IPS DF 6.9 (cell line): ENCODE measurements at regions not wholly inside any gene's neighbourhood (a gene's known extent, or its start where the extent isn't known, plus 50 kb on each side); places are given as distances from the start of the nearest gene placed in this dataset.
"Not testable (repeated sequence)": the region's sequence is repeated elsewhere in the genome, so short reads cannot be mapped to it uniquely, and the experiment has no call there.

Experiments
- DNase-seq: peaks from one replicate; pipeline ENCODE4 v3.0.0-alpha.2; 2013; ENCODE audit warnings: low read depth, low spot score
- H3K27ac ChIP-seq: one replicate; pipeline ENCODE4 v1.5.1; 2013; ENCODE audit warnings: low read length, control low read depth
- H3K27me3 ChIP-seq: 2 replicates; pipeline ENCODE4 v1.6.1; 2013; ENCODE audit warnings: mild to moderate bottlenecking, low read length; ENCODE audit not compliant: control insufficient read depth, insufficient read depth
- H3K36me3 ChIP-seq: 2 replicates; pipeline ENCODE4 v1.6.1; 2013; ENCODE audit warnings: low read length; ENCODE audit not compliant: control insufficient read depth, insufficient read depth
- H3K4me1 ChIP-seq: 2 replicates; pipeline ENCODE4 v1.6.1; 2013; ENCODE audit warnings: low read length; ENCODE audit not compliant: control insufficient read depth, insufficient read depth
- H3K4me3 ChIP-seq: 2 replicates; pipeline ENCODE4 v1.5.1; 2013; ENCODE audit warnings: mild to moderate bottlenecking, low read length
- H3K9me3 ChIP-seq: 2 replicates; pipeline ENCODE4 v1.6.1; 2013; ENCODE audit warnings: low read length, inconsistent platforms; ENCODE audit not compliant: control insufficient read depth, insufficient read depth
- WGBS: extraction: QIAGEN DNeasy Blood & Tissue Kit; methylation state at CpG from one replicate; pipeline ENCODE4 v1.1.7; 2013; ENCODE audit warnings: mixed read lengths, missing lambda C conversion rate; ENCODE audit not compliant: insufficient read length, insufficient coverage; 5-methylcytosine and 5-hydroxymethylcytosine counted together

DNA sequence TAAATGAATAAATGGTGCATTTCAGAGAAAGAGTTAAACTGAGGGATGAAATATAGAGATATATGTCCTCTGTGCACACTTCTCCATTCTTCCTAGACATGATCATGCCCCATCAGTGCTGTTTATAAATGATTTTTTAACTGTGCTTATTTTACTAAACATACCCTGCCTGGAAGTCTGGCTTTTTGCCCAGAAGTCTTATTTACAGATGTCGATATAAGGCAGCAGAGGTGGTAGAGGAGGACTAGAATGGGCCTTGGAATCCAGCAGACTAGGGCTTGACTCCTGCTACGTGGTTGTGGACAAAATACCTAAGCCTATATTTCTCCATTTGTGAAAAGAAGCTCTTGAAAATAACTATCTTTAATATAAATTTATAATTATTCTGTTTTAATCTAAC, 355.5 kb downstream of the RAD51AP2 start:
- Histone ChIP-seq H3K4me1 (no peaks in the 10 kb centered on the region), H3K9me3 (no peaks in the 10 kb centered on the region), H3K27ac (no peak overlapping the region), H3K27me3 (no peaks in the 10 kb centered on the region), H3K36me3 (no peaks in the 10 kb centered on the region), H3K4me3 (no peak overlapping the region)
- no CpG with 5 or more reads among the region's 2 CpGs for WGBS
- DNase-seq = no peak

DNA sequence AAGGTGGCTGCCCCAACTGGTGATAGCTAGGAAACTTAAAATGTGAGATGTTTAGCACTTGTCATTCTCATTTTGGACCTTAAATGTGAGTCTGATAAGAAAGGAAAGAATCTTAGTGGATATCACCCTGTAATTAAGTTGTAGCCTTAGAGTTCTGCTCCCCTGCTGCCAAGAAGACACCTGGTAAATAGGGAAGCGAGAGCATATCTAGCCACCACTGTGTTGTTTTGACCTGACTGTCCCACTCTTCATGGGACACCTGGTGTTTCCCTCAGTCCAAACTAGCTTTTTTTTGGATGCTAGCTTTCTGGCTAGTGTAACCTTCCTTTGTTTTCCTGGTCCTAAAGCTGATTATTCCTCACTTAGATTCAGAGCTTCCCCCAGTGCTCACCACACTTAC, 357.6 kb downstream of the RAD51AP2 start:
- WGBS = no CpG with 5 or more reads among the region's 1 CpG
- Histone ChIP-seq H3K9me3 (no peaks in the 10 kb centered on the region), H3K36me3 (no peaks in the 10 kb centered on the region), H3K4me1 (no peaks in the 10 kb centered on the region), H3K27ac (no peak overlapping the region), H3K4me3 (no peak overlapping the region), H3K27me3 (no peaks in the 10 kb centered on the region)
- DNase-seq = no peak

- H3K4me3 ChIP-seq = no peak overlapping the region
- no peaks in the 10 kb centered on the region for H3K27me3 ChIP-seq
- no CpG with 5 or more reads among the region's 2 CpGs for WGBS
- no peak for DNase-seq
- H3K27ac ChIP-seq = no peak overlapping the region
- no peaks in the 10 kb centered on the region for H3K9me3 ChIP-seq
- no peaks in the 10 kb centered on the region for H3K4me1 ChIP-seq
- H3K36me3 ChIP-seq = no peaks in the 10 kb centered on the region
Observed at GRCh38 chr2:17156086-17156485, 362.2 kb downstream of the RAD51AP2 start.

- no CpG with 5 or more reads among the region's 4 CpGs for WGBS
- no peak for DNase-seq
- Histone ChIP-seq H3K36me3 (no peaks in the 10 kb centered on the region), H3K9me3 (no peaks in the 10 kb centered on the region), H3K4me3 (no peak overlapping the region), H3K4me1 (no peaks in the 10 kb centered on the region), H3K27ac (no peak overlapping the region), H3K27me3 (no peaks in the 10 kb centered on the region)
Observed at GRCh38 chr2:17149945-17150344, 368.3 kb downstream of the RAD51AP2 start.

- H3K9me3 ChIP-seq = no peaks in the 10 kb centered on the region
- no peak for DNase-seq
- no peak overlapping the region for H3K27ac ChIP-seq
- WGBS = no CpG with 5 or more reads among the region's 8 CpGs
- H3K27me3 ChIP-seq = no peaks in the 10 kb centered on the region
- no peaks in the 10 kb centered on the region for H3K4me1 ChIP-seq
- no peaks in the 10 kb centered on the region for H3K36me3 ChIP-seq
- no peak overlapping the region for H3K4me3 ChIP-seq
Observed at GRCh38 chr2:17148407-17149145, 369.7 kb downstream of the RAD51AP2 start.

GRCh38 chr2:17146358-17146757, 371.9 kb downstream of the RAD51AP2 start:
- Histone ChIP-seq H3K4me1 (no peaks in the 10 kb centered on the region), H3K27ac (no peak overlapping the region), H3K9me3 (no peaks in the 10 kb centered on the region), H3K36me3 (no peaks in the 10 kb centered on the region), H3K27me3 (no peaks in the 10 kb centered on the region), H3K4me3 (no peak overlapping the region)
- DNase-seq = no peak
- WGBS = no CpG with 5 or more reads among the region's 1 CpG

DNA sequence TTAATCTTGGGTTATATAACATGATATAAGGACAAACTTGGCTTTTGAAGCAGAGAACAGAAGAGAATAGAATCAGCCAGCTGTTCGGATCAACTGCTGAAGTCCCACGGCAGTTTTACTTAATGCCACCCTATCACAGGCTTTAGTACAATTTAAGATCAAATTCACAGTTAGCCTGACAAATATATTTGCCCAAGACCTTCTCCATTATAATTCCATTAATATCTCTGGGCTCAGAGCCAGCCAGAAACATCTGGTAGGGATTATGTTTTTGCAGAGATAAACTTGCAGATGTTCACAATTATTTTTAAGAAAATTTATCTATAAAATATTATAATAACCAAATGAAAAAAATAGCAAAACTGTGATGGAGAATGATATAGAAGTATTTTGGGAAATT, 381.4 kb downstream of the RAD51AP2 start:
- no peaks in the 10 kb centered on the region for H3K36me3 ChIP-seq
- no peaks in the 10 kb centered on the region for H3K4me1 ChIP-seq
- H3K27ac ChIP-seq = no peak overlapping the region
- no peaks in the 10 kb centered on the region for H3K9me3 ChIP-seq
- no peaks in the 10 kb centered on the region for H3K27me3 ChIP-seq
- no peak for DNase-seq
- WGBS = no CpG with 5 or more reads among the region's 2 CpGs
- no peak overlapping the region for H3K4me3 ChIP-seq

- no peak overlapping the region for H3K27ac ChIP-seq
- H3K4me1 ChIP-seq = no peaks in the 10 kb centered on the region
- no peak overlapping the region for H3K4me3 ChIP-seq
- H3K9me3 ChIP-seq = no peaks in the 10 kb centered on the region
- no peak for DNase-seq
- no peaks in the 10 kb centered on the region for H3K27me3 ChIP-seq
- no peaks in the 10 kb centered on the region for H3K36me3 ChIP-seq
- no CpG with 5 or more reads among the region's 3 CpGs for WGBS
Observed at GRCh38 chr2:17136231-17136630, 382.0 kb downstream of the RAD51AP2 start.

DNA sequence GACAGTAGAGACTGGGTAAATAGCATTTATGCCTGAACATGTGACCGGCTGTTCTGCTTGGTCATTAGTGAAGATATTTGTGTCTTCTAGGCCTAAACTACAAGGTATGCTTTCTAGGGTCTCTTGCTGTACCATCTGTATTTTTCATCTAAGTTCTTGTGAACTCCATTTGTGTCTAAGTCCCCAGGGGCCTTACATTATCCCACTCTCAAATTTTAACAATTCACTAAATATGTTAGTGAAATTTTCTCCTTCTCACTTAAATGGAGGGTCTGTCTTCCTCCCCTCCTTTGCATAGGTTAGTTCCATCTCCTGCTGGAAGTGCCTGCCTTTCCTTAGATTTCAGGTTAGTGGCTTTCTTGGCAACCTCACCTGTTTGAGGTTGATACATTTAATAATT, 382.6 kb downstream of the RAD51AP2 start:
- no peak for DNase-seq
- no peak overlapping the region for H3K27ac ChIP-seq
- H3K27me3 ChIP-seq = no peaks in the 10 kb centered on the region
- no peaks in the 10 kb centered on the region for H3K36me3 ChIP-seq
- H3K9me3 ChIP-seq = no peaks in the 10 kb centered on the region
- no peak overlapping the region for H3K4me3 ChIP-seq
- no peaks in the 10 kb centered on the region for H3K4me1 ChIP-seq
- no CpG with 5 or more reads among the region's 1 CpG for WGBS

GRCh38 chr2:17133052-17133671, 385.1 kb downstream of the RAD51AP2 start:
- no peak for DNase-seq
- WGBS = no CpG with 5 or more reads among the region's 6 CpGs
- Histone ChIP-seq H3K4me3 (no peak overlapping the region), H3K27me3 (no peaks in the 10 kb centered on the region), H3K9me3 (no peaks in the 10 kb centered on the region), H3K27ac (no peak overlapping the region), H3K36me3 (no peaks in the 10 kb centered on the region), H3K4me1 (no peaks in the 10 kb centered on the region)

- H3K27me3 ChIP-seq, H3K27ac ChIP-seq, H3K4me1 ChIP-seq, H3K36me3 ChIP-seq, H3K9me3 ChIP-seq, H3K4me3 ChIP-seq, DNase-seq: not testable (repeated sequence)
- WGBS = no CpG with 5 or more reads among the region's 3 CpGs
Observed at GRCh38 chr2:17130627-17131026, 387.6 kb downstream of the RAD51AP2 start.
